ENCODE measurements at regions not wholly inside any gene's neighbourhood (a gene's known extent, or its start where the extent isn't known, plus 50 kb on each side); places are given as distances from the start of the nearest gene placed in this dataset.

DNA sequence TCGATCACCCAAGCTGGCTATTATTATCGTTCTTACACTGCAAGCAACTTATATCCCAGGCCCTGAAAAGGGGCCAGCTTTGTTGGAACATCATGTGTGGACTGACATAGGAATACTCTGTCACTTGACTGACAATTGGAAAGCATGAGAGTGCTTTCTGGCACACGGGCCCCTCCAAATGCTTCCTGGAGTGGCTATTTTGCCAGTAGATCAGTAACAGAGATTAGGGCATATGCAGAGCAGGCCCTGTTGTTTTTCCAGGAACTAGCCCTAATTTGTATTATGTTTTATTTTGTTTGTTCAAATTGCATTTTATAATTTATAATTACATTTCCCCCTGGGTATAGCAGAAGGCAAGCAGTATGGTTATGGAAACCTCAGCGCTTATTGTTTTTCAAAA lies 170.1 kb upstream of the FRMD6 start:
- TF ChIP-seq CEBPB (IDR thresholded peaks at IDR 0.05; ENCODE audit: low read depth) (no peak), ZFX (IDR thresholded peaks at IDR 0.05) (no peak), POLR2AphosphoS5 (IDR thresholded peaks at IDR 0.05; ENCODE audit: low read depth, low read length) (no peak), POLR2A (IDR thresholded peaks at IDR 0.05; ENCODE audit: borderline replicate concordance, extremely low read depth, insufficient read depth, insufficient read length) (no peak), TCF7L2 (IDR thresholded peaks at IDR 0.05; ENCODE audit: borderline replicate concordance, extremely low read depth, insufficient read depth, insufficient read length) (no peak), EZH2 (IDR thresholded peaks at IDR 0.05) (no peak), FOSL1 (IDR thresholded peaks at IDR 0.05; ENCODE audit: low read depth) (no peak), SP1 (IDR thresholded peaks at IDR 0.05; ENCODE audit: low read depth) (no peak)
- TF ChIP-seq, protein P1, sequence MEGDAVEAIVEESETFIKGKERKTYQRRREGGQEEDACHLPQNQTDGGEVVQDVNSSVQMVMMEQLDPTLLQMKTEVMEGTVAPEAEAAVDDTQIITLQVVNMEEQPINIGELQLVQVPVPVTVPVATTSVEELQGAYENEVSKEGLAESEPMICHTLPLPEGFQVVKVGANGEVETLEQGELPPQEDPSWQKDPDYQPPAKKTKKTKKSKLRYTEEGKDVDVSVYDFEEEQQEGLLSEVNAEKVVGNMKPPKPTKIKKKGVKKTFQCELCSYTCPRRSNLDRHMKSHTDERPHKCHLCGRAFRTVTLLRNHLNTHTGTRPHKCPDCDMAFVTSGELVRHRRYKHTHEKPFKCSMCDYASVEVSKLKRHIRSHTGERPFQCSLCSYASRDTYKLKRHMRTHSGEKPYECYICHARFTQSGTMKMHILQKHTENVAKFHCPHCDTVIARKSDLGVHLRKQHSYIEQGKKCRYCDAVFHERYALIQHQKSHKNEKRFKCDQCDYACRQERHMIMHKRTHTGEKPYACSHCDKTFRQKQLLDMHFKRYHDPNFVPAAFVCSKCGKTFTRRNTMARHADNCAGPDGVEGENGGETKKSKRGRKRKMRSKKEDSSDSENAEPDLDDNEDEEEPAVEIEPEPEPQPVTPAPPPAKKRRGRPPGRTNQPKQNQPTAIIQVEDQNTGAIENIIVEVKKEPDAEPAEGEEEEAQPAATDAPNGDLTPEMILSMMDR (IDR thresholded peaks at IDR 0.05 in 2 of 3, conservative IDR thresholded peaks at IDR 0.05 in 1 of 3; ENCODE audit: borderline replicate concordance in 1 of 3, insufficient read depth in 1 of 3, low read depth in 2 of 3, low read length in 2 of 3): no peak
- TF ChIP-seq, protein P2, sequence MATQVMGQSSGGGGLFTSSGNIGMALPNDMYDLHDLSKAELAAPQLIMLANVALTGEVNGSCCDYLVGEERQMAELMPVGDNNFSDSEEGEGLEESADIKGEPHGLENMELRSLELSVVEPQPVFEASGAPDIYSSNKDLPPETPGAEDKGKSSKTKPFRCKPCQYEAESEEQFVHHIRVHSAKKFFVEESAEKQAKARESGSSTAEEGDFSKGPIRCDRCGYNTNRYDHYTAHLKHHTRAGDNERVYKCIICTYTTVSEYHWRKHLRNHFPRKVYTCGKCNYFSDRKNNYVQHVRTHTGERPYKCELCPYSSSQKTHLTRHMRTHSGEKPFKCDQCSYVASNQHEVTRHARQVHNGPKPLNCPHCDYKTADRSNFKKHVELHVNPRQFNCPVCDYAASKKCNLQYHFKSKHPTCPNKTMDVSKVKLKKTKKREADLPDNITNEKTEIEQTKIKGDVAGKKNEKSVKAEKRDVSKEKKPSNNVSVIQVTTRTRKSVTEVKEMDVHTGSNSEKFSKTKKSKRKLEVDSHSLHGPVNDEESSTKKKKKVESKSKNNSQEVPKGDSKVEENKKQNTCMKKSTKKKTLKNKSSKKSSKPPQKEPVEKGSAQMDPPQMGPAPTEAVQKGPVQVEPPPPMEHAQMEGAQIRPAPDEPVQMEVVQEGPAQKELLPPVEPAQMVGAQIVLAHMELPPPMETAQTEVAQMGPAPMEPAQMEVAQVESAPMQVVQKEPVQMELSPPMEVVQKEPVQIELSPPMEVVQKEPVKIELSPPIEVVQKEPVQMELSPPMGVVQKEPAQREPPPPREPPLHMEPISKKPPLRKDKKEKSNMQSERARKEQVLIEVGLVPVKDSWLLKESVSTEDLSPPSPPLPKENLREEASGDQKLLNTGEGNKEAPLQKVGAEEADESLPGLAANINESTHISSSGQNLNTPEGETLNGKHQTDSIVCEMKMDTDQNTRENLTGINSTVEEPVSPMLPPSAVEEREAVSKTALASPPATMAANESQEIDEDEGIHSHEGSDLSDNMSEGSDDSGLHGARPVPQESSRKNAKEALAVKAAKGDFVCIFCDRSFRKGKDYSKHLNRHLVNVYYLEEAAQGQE (IDR thresholded peaks at IDR 0.05; ENCODE audit: low read depth): no peak
- TF ChIP-seq, protein P3, sequence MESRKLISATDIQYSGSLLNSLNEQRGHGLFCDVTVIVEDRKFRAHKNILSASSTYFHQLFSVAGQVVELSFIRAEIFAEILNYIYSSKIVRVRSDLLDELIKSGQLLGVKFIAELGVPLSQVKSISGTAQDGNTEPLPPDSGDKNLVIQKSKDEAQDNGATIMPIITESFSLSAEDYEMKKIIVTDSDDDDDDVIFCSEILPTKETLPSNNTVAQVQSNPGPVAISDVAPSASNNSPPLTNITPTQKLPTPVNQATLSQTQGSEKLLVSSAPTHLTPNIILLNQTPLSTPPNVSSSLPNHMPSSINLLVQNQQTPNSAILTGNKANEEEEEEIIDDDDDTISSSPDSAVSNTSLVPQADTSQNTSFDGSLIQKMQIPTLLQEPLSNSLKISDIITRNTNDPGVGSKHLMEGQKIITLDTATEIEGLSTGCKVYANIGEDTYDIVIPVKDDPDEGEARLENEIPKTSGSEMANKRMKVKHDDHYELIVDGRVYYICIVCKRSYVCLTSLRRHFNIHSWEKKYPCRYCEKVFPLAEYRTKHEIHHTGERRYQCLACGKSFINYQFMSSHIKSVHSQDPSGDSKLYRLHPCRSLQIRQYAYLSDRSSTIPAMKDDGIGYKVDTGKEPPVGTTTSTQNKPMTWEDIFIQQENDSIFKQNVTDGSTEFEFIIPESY (IDR thresholded peaks at IDR 0.05; ENCODE audit: extremely low read depth, insufficient replicate concordance, low read length): no peak
